ENCODE measurements at regions not wholly inside any gene's neighbourhood (a gene's known extent, or its start where the extent isn't known, plus 50 kb on each side); places are given as distances from the start of the nearest gene placed in this dataset.

- no peak overlapping the region for H3K4me3 ChIP-seq (ENCODE audit: low read depth, low read length)
- no peak for TF ChIP-seq CTCF (IDR thresholded peaks at IDR 0.05; ENCODE audit: low read depth, low read length)
- no peak for DNase-seq (ENCODE audit: low read depth, low spot score)
- no peak overlapping the region for H3K27ac ChIP-seq (ENCODE audit: low read depth, low read length)
- ChIA-PET POLR2A (no interaction called here), CTCF (no interaction called here)
- H3K27me3 ChIP-seq (ENCODE audit: control insufficient read depth, insufficient read depth, low read length), result peaks cover 7% of the 10 kb centered on the region
- H3K9me3 ChIP-seq (ENCODE audit: control insufficient read depth, insufficient read depth, low read length), result no peaks in the 10 kb centered on the region
These were observed 126.9 kb upstream of the MRPS22 start for GRCh38 chr3:139216958-139217357.

- Histone ChIP-seq H3K4me3 (ENCODE audit: low read depth, low read length) (no peak overlapping the region), H3K27me3 (ENCODE audit: control insufficient read depth, insufficient read depth, low read length) (peaks cover 7% of the 10 kb centered on the region), H3K9me3 (ENCODE audit: control insufficient read depth, insufficient read depth, low read length) (no peaks in the 10 kb centered on the region), H3K27ac (ENCODE audit: low read depth, low read length) (no peak overlapping the region)
- POLR2A ChIA-PET, result no interaction called here
- CTCF ChIA-PET, result no interaction called here
- no peak for TF ChIP-seq CTCF (IDR thresholded peaks at IDR 0.05; ENCODE audit: low read depth, low read length)
- DNase-seq (ENCODE audit: low read depth, low spot score), result no peak
These were observed 126.2 kb upstream of the MRPS22 start for GRCh38 chr3:139217633-139218032.

- ChIA-PET POLR2A (no interaction called here), CTCF (no interaction called here)
- H3K27ac ChIP-seq (ENCODE audit: low read depth, low read length), result no peak overlapping the region
- H3K27me3 ChIP-seq (ENCODE audit: control insufficient read depth, insufficient read depth, low read length), result peaks cover 7% of the 10 kb centered on the region
- H3K9me3 ChIP-seq (ENCODE audit: control insufficient read depth, insufficient read depth, low read length), result no peaks in the 10 kb centered on the region
- H3K4me3 ChIP-seq (ENCODE audit: low read depth, low read length), result no peak overlapping the region
- TF ChIP-seq CTCF (IDR thresholded peaks at IDR 0.05; ENCODE audit: low read depth, low read length), result no peak
- DNase-seq (ENCODE audit: low read depth, low spot score), result no peak
These were observed 125.8 kb upstream of the MRPS22 start for GRCh38 chr3:139218046-139218445.

- no peak for DNase-seq (ENCODE audit: low read depth, low spot score)
- ChIA-PET CTCF (no interaction called here), POLR2A (no interaction called here)
- Histone ChIP-seq H3K27ac (ENCODE audit: low read depth, low read length) (no peak overlapping the region), H3K27me3 (ENCODE audit: control insufficient read depth, insufficient read depth, low read length) (peaks cover 5% of the 10 kb centered on the region), H3K4me3 (ENCODE audit: low read depth, low read length) (no peak overlapping the region), H3K9me3 (ENCODE audit: control insufficient read depth, insufficient read depth, low read length) (no peaks in the 10 kb centered on the region)
- TF ChIP-seq CTCF (IDR thresholded peaks at IDR 0.05; ENCODE audit: low read depth, low read length), result no peak
These were observed 124.4 kb upstream of the MRPS22 start for GRCh38 chr3:139219463-139219862.

- DNase-seq (ENCODE audit: low read depth, low spot score), result no peak
- ChIA-PET POLR2A (no interaction called here), CTCF (no interaction called here)
- Histone ChIP-seq H3K27ac (ENCODE audit: low read depth, low read length) (no peak overlapping the region), H3K9me3 (ENCODE audit: control insufficient read depth, insufficient read depth, low read length) (no peaks in the 10 kb centered on the region), H3K4me3 (ENCODE audit: low read depth, low read length) (no peak overlapping the region), H3K27me3 (ENCODE audit: control insufficient read depth, insufficient read depth, low read length) (no peaks in the 10 kb centered on the region)
- TF ChIP-seq CTCF (IDR thresholded peaks at IDR 0.05; ENCODE audit: low read depth, low read length), result no peak
These were observed 121.6 kb upstream of the MRPS22 start for GRCh38 chr3:139222100-139222657.

All from AG04450 (cell line).